ENCODE measurements at regions not wholly inside any gene's neighbourhood (a gene's known extent, or its start where the extent isn't known, plus 50 kb on each side); places are given as distances from the start of the nearest gene placed in this dataset.

DNA sequence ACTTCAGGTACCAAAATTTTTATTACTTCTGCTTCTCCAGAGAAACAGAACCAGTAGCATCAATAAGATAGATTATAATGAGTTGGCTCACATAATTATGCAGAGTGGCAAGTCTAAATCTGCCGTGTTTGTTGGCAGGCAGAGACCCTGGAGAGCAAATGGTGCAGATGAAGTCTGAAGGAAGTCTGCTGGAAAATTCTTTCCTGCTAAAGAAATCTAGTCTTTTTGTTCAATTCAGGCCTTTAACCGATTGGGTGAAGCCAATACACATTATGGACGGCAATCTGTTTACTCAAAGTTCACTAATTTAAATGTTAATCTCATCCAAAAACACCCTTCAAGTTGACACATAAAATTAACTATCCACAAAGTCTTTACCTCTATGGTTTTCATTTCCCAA lies 156.0 kb downstream of the TBX22 start:
- TF ChIP-seq, protein P1, sequence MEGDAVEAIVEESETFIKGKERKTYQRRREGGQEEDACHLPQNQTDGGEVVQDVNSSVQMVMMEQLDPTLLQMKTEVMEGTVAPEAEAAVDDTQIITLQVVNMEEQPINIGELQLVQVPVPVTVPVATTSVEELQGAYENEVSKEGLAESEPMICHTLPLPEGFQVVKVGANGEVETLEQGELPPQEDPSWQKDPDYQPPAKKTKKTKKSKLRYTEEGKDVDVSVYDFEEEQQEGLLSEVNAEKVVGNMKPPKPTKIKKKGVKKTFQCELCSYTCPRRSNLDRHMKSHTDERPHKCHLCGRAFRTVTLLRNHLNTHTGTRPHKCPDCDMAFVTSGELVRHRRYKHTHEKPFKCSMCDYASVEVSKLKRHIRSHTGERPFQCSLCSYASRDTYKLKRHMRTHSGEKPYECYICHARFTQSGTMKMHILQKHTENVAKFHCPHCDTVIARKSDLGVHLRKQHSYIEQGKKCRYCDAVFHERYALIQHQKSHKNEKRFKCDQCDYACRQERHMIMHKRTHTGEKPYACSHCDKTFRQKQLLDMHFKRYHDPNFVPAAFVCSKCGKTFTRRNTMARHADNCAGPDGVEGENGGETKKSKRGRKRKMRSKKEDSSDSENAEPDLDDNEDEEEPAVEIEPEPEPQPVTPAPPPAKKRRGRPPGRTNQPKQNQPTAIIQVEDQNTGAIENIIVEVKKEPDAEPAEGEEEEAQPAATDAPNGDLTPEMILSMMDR (IDR thresholded peaks at IDR 0.05) = no peak
- TF ChIP-seq POLR2A (IDR thresholded peaks at IDR 0.05) (no peak), EP300 (IDR thresholded peaks at IDR 0.05) (no peak), POLR2AphosphoS5 (IDR thresholded peaks at IDR 0.05) (no peak)

All from stomach (tissue), 4 donors.